Inferior parietal cortex (tissue), 1 donor: ENCODE measurements at regions not wholly inside any gene's neighbourhood (a gene's known extent, or its start where the extent isn't known, plus 50 kb on each side); places are given as distances from the start of the nearest gene placed in this dataset.
"Not testable (repeated sequence)": the region's sequence is repeated elsewhere in the genome, so short reads cannot be mapped to it uniquely, and the experiment has no call there.

Experiments
- DNase-seq: peaks from one replicate; pipeline ENCODE4 v3.0.0-alpha.2; 2016; ENCODE audit errors: extremely low spot score

DNA sequence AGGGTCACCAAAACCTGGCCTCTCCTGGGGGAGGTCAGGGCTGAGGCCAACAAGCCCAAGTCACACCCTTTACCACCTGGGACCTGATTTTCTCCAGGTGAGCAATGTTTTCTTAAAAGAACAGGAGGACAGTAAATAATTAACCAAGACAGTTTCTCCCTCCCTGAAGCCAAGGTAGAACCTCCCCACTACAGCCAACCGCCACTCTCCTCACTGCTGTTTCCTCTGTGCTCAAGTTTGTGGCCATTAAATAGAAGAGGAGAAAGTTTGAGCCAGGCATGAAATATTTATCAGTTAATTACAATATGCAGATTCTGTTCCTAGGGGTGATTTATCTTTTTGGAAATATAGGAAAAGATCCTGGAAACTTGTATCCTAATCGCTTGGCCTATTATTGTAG, 150.6 kb upstream of the ANKRD20A1 start:
- DNase-seq, result not testable (repeated sequence)

DNA sequence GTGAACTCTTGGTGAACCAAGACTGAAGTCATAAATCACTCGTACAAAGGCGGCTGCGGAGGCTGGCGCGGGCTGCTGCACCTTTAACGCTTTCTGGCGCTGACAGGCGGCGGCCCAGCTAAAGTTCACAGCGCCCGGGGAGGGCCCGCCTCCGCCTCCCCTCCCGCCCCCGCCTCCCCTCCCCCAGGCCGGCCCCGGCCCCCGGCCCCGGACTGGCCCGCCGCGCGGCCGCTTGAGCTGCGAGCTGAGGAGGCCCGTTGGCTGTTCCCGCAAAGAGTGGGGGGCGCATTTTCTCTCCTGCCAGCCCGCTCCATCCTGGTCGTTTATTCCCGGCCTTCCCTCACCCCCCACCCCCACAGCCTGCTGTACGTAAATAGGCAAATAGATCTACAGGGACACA, 147.3 kb upstream of the ANKRD20A1 start:
- not testable (repeated sequence) for DNase-seq

DNA sequence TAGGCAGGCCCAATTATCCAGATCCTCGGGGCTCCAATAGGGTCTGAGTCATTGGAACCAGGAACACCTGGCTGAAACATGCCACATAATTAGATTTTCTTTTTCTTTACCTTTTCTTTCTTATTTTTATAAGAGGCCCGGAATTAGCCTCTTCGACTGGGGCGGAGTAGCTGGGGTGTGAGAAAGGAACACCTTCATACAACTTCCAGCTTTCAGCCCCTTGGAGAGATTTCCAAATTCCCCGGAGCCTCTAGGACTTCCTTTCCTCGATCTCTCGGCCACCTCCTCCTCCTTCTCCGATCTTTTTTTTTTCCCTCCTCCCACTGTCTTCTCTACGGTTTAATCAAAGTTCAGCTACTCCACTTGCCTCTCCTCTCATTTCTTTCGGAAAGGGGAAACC, 146.8 kb upstream of the ANKRD20A1 start:
- peak; percentile 1 for DNase-seq

DNA sequence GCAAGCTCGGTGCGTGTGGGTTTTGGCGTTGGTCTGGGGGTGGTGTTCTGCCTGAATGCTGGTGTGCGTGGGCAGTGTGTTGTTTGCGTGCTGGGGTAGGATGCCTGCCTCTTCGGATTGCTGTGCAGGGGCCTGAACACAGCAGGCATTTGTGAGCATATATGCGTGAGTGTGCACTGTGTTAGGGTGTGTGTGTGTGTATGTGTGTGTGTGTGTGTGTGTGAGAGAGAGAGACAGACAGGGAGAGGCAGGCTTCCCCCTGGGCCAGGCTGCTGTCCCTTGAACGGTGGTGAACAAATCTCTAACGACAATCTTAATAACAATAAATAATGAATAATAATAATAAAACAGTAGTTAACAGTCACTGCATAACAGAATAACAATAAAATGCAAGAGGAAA, 145.8 kb upstream of the ANKRD20A1 start:
- not testable (repeated sequence) for DNase-seq

DNA sequence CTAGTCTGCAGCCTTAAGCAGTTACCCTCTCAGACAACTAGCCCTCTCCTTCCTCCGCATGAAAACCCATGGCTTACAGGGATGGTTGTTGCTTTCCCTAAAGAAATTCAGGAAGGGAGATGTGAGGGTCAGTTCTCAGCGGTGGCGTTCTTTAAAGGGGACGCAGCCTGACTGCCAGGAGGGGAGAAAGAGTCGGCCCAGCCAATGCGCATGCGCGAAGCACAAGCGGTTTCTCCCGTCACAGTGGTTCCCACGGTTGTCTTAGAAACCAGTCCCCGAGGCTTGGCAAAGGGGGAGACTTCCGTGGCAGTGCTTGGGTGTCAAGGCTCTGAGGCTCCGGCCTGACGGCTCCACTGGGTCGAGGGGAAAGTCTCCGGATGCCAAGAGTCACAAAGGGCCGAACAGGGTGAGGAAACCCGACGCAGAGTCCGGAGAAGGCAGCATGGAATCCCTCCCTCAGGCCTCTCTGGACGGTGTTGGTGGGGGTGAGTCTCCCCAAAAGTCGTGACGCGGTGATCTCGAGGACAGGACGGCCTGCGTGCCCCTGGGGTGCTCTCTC, 140.8 kb upstream of the ANKRD20A1 start:
- not testable (repeated sequence) for DNase-seq

GRCh38 chr9:67720491-67720890, 138.2 kb upstream of the ANKRD20A1 start:
- DNase-seq, result not testable (repeated sequence)

DNA sequence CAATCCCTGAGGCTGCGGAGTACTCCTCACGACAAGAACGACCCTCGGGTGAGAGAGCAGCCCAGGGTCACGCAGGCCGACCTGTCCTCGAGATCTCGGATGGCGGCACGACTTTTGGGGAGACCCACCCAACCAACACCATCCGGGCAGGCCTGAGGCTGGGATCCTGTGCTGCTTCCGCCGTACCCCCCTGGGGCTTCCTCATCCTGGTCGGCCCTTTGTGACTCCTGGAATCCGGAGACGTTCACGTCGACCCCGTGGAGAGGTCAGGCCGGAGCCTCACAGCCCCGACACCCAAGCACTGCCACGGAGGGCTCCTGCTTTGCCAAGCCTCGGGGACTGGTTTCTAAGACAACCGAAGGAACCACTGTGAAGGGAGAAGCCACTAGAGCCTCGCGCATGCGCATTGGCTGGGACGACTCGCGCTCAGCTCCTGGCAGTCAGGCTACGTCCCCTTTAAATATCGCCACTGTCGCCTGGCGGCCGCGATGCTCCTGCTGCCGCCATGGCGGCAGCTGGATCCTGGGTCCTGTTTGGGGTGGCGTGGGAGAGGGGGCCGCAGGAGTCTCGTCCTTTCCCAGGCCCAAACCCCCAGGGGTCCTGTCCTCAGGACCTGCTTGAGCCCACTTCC, 136.2 kb upstream of the ANKRD20A1 start:
- not testable (repeated sequence) for DNase-seq

- DNase-seq, result not testable (repeated sequence)
These were observed 135.5 kb upstream of the ANKRD20A1 start for GRCh38 chr9:67723185-67723584.

- not testable (repeated sequence) for DNase-seq
These were observed 133.8 kb upstream of the ANKRD20A1 start for GRCh38 chr9:67724885-67725284.

DNA sequence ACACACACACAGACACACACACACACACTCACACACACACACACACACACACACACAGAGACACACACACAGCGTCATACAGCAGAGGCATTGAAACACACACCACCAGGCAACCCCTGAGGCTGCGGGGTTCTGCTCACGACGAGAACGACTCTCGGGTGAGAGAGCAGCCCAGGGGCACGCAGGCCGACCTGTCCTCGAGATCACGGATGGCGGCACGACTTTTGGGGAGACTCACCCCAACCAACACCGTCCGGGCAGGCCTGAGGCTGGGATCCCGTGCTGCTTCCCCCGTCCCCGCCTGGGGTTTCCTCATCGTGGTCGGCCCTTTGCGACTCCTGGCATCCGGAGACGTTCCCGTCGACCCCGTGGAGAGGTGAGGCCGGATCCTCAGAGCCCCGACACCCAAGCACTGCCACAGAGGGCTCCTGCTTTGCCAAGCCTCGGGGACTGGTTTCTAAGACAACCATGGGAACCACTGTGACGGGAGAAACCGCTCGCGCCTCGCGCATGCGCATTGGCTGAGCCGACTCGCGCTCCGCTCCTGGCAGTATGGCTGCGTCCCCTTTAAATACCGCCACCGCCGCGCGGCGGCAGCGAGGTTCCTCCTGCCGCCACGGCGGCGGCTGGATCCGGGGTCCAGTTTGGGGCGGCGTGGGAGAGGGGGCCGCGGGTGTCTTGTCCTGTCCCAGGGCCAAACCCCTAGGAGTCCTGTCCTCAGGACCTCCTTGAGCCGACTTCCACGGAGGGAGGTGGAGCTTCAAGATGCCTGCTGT, 132.3 kb upstream of the ANKRD20A1 start:
- DNase-seq, result not testable (repeated sequence)

GRCh38 chr9:67763133-67763532, 95.6 kb upstream of the ANKRD20A1 start:
- not testable (repeated sequence) for DNase-seq

GRCh38 chr9:67771807-67772206, 86.9 kb upstream of the ANKRD20A1 start:
- not testable (repeated sequence) for DNase-seq

DNA sequence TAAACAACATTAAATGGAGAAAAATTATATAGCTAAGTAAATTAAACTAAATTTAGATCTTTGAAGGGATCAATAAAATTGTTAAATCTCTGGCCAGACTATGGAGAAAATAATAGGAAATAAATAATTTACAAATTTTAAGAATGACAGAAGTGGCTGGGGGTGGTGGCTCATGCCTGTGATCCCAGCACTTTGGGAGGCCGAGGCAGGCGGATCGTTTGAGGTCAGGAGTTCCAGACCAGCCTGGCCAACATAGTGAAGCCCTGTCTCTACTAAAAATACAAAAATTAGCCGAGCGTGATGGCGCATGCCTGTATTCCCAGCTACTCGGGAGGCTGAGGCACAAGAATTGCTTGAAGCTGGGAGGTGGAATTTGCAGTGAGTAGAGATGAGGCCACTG, 58.6 kb upstream of the ANKRD20A1 start:
- not testable (repeated sequence) for DNase-seq
